ENCODE measurements at regions not wholly inside any gene's neighbourhood (a gene's known extent, or its start where the extent isn't known, plus 50 kb on each side); places are given as distances from the start of the nearest gene placed in this dataset.
"Not testable (repeated sequence)": the region's sequence is repeated elsewhere in the genome, so short reads cannot be mapped to it uniquely, and the experiment has no call there.

- not testable (repeated sequence) for TF ChIP-seq CTCF, POLR2A, POLR2AphosphoS5, EP300 (IDR thresholded peaks at IDR 0.05)
Measured at GRCh38 chr14:27817746-27818430, 948.7 kb upstream of the FOXG1 start.

Measured in gastroesophageal sphincter (tissue), 3 donors.